ENCODE measurements at regions not wholly inside any gene's neighbourhood (a gene's known extent, or its start where the extent isn't known, plus 50 kb on each side); places are given as distances from the start of the nearest gene placed in this dataset.

DNA sequence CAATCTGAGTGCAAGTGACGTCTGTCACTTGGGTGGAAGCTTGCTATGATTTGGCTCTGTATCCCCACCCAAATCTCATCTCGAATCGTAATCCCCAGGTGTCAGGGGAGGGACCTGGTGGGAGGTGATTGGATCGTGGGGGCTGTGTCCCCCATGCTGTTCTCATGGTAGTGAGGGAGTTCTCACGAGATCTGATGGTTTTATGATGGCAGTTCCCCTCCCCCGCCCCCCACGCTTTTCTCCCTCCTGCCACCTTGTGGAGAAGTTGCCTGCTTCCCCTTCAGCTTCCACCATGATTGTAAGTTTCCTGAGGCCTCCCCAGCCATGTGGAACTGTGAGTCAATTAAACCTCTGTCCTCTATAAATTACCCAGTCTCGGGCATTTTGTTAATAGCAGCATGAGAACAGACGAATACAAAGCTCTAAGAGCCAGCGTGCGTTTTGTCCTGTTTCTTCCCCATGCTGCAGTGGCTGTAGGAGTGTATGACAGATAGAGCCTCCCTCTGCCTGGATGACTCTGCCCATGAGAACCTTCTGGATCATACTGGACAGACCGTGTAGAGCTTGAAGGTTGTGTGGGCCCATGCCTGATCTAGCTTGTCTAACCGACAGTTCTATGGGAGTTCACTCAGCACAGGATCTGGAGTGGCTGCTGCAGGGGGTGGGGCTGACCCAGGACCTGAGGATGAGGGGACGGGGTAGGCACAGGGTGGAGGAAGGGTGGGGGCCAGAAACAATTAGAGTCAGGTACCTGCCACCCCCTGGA lies 139.7 kb upstream of the ERRFI1 start (continued):
- TF ChIP-seq, protein P1, sequence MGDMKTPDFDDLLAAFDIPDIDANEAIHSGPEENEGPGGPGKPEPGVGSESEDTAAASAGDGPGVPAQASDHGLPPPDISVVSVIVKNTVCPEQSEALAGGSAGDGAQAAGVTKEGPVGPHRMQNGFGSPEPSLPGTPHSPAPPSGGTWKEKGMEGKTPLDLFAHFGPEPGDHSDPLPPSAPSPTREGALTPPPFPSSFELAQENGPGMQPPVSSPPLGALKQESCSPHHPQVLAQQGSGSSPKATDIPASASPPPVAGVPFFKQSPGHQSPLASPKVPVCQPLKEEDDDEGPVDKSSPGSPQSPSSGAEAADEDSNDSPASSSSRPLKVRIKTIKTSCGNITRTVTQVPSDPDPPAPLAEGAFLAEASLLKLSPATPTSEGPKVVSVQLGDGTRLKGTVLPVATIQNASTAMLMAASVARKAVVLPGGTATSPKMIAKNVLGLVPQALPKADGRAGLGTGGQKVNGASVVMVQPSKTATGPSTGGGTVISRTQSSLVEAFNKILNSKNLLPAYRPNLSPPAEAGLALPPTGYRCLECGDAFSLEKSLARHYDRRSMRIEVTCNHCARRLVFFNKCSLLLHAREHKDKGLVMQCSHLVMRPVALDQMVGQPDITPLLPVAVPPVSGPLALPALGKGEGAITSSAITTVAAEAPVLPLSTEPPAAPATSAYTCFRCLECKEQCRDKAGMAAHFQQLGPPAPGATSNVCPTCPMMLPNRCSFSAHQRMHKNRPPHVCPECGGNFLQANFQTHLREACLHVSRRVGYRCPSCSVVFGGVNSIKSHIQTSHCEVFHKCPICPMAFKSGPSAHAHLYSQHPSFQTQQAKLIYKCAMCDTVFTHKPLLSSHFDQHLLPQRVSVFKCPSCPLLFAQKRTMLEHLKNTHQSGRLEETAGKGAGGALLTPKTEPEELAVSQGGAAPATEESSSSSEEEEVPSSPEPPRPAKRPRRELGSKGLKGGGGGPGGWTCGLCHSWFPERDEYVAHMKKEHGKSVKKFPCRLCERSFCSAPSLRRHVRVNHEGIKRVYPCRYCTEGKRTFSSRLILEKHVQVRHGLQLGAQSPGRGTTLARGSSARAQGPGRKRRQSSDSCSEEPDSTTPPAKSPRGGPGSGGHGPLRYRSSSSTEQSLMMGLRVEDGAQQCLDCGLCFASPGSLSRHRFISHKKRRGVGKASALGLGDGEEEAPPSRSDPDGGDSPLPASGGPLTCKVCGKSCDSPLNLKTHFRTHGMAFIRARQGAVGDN (CRISPR knock-in tag; IDR thresholded peaks at IDR 0.05) = peak; percentile 24; the same call in 1 of the 2 replicates
- TF ChIP-seq, protein P2, sequence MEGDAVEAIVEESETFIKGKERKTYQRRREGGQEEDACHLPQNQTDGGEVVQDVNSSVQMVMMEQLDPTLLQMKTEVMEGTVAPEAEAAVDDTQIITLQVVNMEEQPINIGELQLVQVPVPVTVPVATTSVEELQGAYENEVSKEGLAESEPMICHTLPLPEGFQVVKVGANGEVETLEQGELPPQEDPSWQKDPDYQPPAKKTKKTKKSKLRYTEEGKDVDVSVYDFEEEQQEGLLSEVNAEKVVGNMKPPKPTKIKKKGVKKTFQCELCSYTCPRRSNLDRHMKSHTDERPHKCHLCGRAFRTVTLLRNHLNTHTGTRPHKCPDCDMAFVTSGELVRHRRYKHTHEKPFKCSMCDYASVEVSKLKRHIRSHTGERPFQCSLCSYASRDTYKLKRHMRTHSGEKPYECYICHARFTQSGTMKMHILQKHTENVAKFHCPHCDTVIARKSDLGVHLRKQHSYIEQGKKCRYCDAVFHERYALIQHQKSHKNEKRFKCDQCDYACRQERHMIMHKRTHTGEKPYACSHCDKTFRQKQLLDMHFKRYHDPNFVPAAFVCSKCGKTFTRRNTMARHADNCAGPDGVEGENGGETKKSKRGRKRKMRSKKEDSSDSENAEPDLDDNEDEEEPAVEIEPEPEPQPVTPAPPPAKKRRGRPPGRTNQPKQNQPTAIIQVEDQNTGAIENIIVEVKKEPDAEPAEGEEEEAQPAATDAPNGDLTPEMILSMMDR (CRISPR knock-in tag; IDR thresholded peaks at IDR 0.05) = peak; percentile 32
- TF ChIP-seq, protein P3, sequence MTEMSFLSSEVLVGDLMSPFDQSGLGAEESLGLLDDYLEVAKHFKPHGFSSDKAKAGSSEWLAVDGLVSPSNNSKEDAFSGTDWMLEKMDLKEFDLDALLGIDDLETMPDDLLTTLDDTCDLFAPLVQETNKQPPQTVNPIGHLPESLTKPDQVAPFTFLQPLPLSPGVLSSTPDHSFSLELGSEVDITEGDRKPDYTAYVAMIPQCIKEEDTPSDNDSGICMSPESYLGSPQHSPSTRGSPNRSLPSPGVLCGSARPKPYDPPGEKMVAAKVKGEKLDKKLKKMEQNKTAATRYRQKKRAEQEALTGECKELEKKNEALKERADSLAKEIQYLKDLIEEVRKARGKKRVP (CRISPR knock-in tag; IDR thresholded peaks at IDR 0.05) = no peak
- no peak for TF ChIP-seq ZNF607 (CRISPR knock-in tag; IDR thresholded peaks at IDR 0.05; ENCODE audit: borderline replicate concordance)
- TF ChIP-seq KLF15 (CRISPR knock-in tag; IDR thresholded peaks at IDR 0.05; ENCODE audit: borderline replicate concordance) = no peak
- TF ChIP-seq, protein P4, sequence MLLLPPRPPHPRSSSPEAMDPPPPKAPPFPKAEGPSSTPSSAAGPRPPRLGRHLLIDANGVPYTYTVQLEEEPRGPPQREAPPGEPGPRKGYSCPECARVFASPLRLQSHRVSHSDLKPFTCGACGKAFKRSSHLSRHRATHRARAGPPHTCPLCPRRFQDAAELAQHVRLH (CRISPR knock-in tag; IDR thresholded peaks at IDR 0.05; ENCODE audit: borderline replicate concordance, low read depth) = no peak; the same call in 1 of the 2 replicates
